Testis (tissue), 2 donors: ENCODE measurements at regions not wholly inside any gene's neighbourhood (a gene's known extent, or its start where the extent isn't known, plus 50 kb on each side); places are given as distances from the start of the nearest gene placed in this dataset.
A peak's percentile ranks its signal among the peaks of the same experiment; 100 is the strongest.

Source experiments
- DNase-seq: peaks from one replicate; pipeline ENCODE4 v3.0.0-alpha.2; 2019
- H3K27ac ChIP-seq, 2 donors: fragments of 200-600 bp; sonication (generic); one replicate each; pipeline ENCODE4 v1.5.1; 2019
- H3K27me3 ChIP-seq: fragments of 200-600 bp; sonication (generic); one replicate; pipeline ENCODE4 v1.5.1; 2019
- H3K36me3 ChIP-seq: fragments of 200-600 bp; sonication (generic); one replicate; pipeline ENCODE4 v1.5.1; 2017; ENCODE audit warnings: low read depth; ENCODE audit errors: missing control alignments
- H3K4me1 ChIP-seq: fragments of 200-600 bp; sonication (generic); one replicate; pipeline ENCODE4 v1.5.1; 2019
- H3K4me3 ChIP-seq, 2 donors: fragments of 200-600 bp; sonication (generic); one replicate each; pipeline ENCODE4 v1.5.1; 2017 to 2019
- H3K9me3 ChIP-seq: fragments of 200-600 bp; sonication (generic); one replicate; pipeline ENCODE4 v1.5.1; 2017
- POLR2A ChIP-seq: fragments of 450-650 bp; IDR thresholded peaks from one replicate; pipeline ENCODE4 v1.6.1; 2017; ENCODE audit warnings: antibody characterized with exemption, mild to moderate bottlenecking, moderate library complexity
- WGBS, 2 donors: methylation state at CpG; one replicate each; pipeline ENCODE4 v1.1.5; 2018; 5-methylcytosine and 5-hydroxymethylcytosine counted together
- intact Hi-C: fragments of 100-400 bp; cut with DNase I; formaldehyde crosslinking; loops from one replicate; pipeline ENCODE4 v1.15.1; 2023; ENCODE audit warnings: low total_unique reads
- TF ChIP-seq, protein P1 (sequence below), 3 experiments: fragments of 450-650 bp in 2 of 3; fragments of 200-600 bp in 1 of 3; sonication (generic) in 1 of 3; IDR thresholded peaks; one replicate each; pipeline ENCODE4 v1.5.1; 2016 to 2019; ENCODE audit warnings: antibody characterized with exemption in 3 of 3, mild to moderate bottlenecking in 2 of 3, moderate library complexity in 1 of 3

DNA sequence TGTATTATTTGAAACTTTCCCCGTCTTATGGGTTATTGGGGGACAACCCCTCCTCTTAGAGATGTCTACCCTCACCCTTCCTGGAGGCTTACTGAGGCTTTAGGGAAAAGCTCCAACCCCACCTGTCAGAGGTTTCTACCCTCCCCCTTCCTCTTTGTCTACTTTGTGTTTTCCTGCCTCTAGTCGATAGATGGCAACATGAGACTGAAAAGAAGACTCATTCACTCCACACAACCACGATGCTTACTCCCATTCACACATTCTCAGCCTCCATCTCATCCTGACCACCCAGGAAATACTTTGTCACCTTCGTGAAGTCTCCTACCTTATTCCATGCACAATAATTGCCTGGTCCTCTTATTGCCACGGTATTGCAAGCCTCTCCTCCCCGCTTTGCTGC, 72.4 kb upstream of the KDM5D start:
- 41 to 45% methylated on average over 4 to 6 of the region's 6 CpGs for WGBS, 2 donors
- peak; percentile 11 for DNase-seq
- TF ChIP-seq, protein P1, sequence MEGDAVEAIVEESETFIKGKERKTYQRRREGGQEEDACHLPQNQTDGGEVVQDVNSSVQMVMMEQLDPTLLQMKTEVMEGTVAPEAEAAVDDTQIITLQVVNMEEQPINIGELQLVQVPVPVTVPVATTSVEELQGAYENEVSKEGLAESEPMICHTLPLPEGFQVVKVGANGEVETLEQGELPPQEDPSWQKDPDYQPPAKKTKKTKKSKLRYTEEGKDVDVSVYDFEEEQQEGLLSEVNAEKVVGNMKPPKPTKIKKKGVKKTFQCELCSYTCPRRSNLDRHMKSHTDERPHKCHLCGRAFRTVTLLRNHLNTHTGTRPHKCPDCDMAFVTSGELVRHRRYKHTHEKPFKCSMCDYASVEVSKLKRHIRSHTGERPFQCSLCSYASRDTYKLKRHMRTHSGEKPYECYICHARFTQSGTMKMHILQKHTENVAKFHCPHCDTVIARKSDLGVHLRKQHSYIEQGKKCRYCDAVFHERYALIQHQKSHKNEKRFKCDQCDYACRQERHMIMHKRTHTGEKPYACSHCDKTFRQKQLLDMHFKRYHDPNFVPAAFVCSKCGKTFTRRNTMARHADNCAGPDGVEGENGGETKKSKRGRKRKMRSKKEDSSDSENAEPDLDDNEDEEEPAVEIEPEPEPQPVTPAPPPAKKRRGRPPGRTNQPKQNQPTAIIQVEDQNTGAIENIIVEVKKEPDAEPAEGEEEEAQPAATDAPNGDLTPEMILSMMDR (IDR thresholded peaks at IDR 0.05): no peak
- TF ChIP-seq POLR2A: no peak

DNA sequence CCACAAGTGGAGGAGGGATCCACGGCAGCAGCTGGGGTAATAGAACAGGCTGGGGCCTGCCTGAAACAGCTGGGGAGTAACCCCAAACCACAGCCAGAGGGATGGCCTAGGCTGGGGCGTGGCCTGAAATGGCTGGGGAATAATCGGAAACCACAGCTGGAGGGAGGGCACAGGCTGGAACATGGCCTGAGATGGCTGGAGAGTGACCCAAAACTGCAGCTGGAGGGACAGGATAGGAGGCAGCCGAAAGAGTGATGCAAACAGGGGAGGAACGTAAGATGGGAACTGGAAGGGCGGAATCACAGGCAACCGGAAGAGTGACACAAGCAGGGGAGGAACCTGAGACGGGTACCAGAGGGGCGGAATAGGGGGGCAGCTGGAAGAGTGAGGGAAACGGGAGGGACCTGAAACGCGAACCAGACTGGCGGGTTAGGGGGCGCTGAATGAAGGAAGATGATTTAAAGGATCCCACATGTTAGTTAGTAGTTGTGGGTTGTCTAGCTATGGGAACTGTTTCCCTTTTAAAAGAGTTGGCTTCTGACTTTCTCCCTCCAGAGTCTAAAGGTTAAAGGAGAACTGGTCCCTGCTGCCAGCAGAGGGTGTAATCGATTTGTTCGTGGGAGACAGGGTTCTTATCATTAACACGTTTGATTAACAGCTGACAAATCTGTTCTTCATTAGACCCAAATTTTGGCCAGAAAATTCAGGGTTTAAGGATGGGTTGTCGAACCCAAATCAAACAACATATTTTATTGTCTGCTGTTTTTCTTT, 71.7 kb upstream of the KDM5D start:
- H3K4me3 ChIP-seq: no peak overlapping the region
- 31 to 32% methylated on average over 9 to 18 of the region's 18 CpGs for WGBS, 2 donors

More for the DNA sequence above, 72.4 kb upstream of the KDM5D start:
- Histone ChIP-seq H3K4me1 (no peaks in the 10 kb centered on the region), H3K9me3 (no peaks in the 10 kb centered on the region), H3K4me3 (no peak overlapping the region), H3K27ac (no peak overlapping the region), H3K27me3 (no peaks in the 10 kb centered on the region), H3K36me3 (no peaks in the 10 kb centered on the region)
- intact Hi-C loops: no loop called here

More for the DNA sequence above, 71.7 kb upstream of the KDM5D start:
- Histone ChIP-seq H3K27me3 (no peaks in the 10 kb centered on the region), H3K4me1 (no peaks in the 10 kb centered on the region), H3K9me3 (no peaks in the 10 kb centered on the region), H3K27ac (no peak overlapping the region), H3K36me3 (no peaks in the 10 kb centered on the region)
- TF ChIP-seq, protein P1 (IDR thresholded peaks at IDR 0.05): no peak
- TF ChIP-seq POLR2A: no peak
- intact Hi-C loops: no loop called here
- peak; percentile 23 for DNase-seq
